GM06990 (cell line): ENCODE measurements at regions not wholly inside any gene's neighbourhood (a gene's known extent, or its start where the extent isn't known, plus 50 kb on each side); places are given as distances from the start of the nearest gene placed in this dataset.
"Not testable (repeated sequence)": the region's sequence is repeated elsewhere in the genome, so short reads cannot be mapped to it uniquely, and the experiment has no call there.

Experiments
- DNase-seq: peaks from one replicate; pipeline ENCODE4 v3.0.0-alpha.2; 2011; ENCODE audit not compliant: insufficient read length; ENCODE audit errors: extremely low read depth
- H3K27me3 ChIP-seq: replicated peaks from 2 replicates; pipeline ENCODE4 v1.6.0; 2011; ENCODE audit warnings: low read length; ENCODE audit not compliant: control insufficient read depth, insufficient read depth
- H3K36me3 ChIP-seq: 2 replicates; pipeline ENCODE4 v1.5.1; 2011; ENCODE audit warnings: low read length; ENCODE audit not compliant: control insufficient read depth, insufficient read depth
- H3K4me3 ChIP-seq: replicated peaks from 2 replicates; pipeline ENCODE4 v1.5.1; 2011; ENCODE audit warnings: low read depth, mild to moderate bottlenecking, control low read depth, low read length
- CTCF ChIP-seq: IDR thresholded peaks from 2 replicates; pipeline ENCODE4 v1.5.1; 2011; ENCODE audit warnings: low read length, control low read depth, mild to moderate bottlenecking, inconsistent platforms; ENCODE audit not compliant: insufficient read depth, poor library complexity, severe bottlenecking

GRCh38 chr4:112083587-112084347 is 61.5 kb upstream of the FAM241A start:
- TF ChIP-seq CTCF = no peak
- Histone ChIP-seq H3K36me3 (no peaks in the 10 kb centered on the region), H3K27me3 (no peaks in the 10 kb centered on the region), H3K4me3 (no peak overlapping the region)
- no peak for DNase-seq

GRCh38 chr4:112085156-112086035 is 59.9 kb upstream of the FAM241A start:
- Histone ChIP-seq H3K27me3 (no peaks in the 10 kb centered on the region), H3K4me3 (no peak overlapping the region), H3K36me3 (no peaks in the 10 kb centered on the region)
- TF ChIP-seq CTCF = no peak
- no peak for DNase-seq

- Histone ChIP-seq H3K4me3 (no peak overlapping the region), H3K36me3 (no peaks in the 10 kb centered on the region), H3K27me3 (no peaks in the 10 kb centered on the region)
- no peak for TF ChIP-seq CTCF
- DNase-seq = no peak
These were observed 59.2 kb upstream of the FAM241A start for GRCh38 chr4:112086036-112086434.

GRCh38 chr4:112086661-112087060 is 58.6 kb upstream of the FAM241A start:
- not testable (repeated sequence) for H3K4me3 ChIP-seq, H3K36me3 ChIP-seq, H3K27me3 ChIP-seq, DNase-seq

GRCh38 chr4:112092330-112092729 is 52.9 kb upstream of the FAM241A start:
- not testable (repeated sequence) for DNase-seq, H3K4me3 ChIP-seq, H3K27me3 ChIP-seq, H3K36me3 ChIP-seq

GRCh38 chr4:112093636-112094202 is 51.5 kb upstream of the FAM241A start:
- TF ChIP-seq CTCF = no peak
- Histone ChIP-seq H3K27me3 (no peaks in the 10 kb centered on the region), H3K36me3 (no peaks in the 10 kb centered on the region), H3K4me3 (no peak overlapping the region)
- no peak for DNase-seq
